Calu3 (cell line): ENCODE measurements at regions not wholly inside any gene's neighbourhood (a gene's known extent, or its start where the extent isn't known, plus 50 kb on each side); places are given as distances from the start of the nearest gene placed in this dataset.

Experiments used
- BruUV-seq: library from RNA; stranded (reverse); fragments of 400-500 nt; replicated peaks from 2 replicates; lab custom pipeline; 2021; lab: Mats Ljungman, UMichigan
- CTCF ChIA-PET: fragments of 300-600 bp; sonication (Branson Sonifier 250); formaldehyde crosslinking; loops from one replicate; lab custom pipeline; 2022; ENCODE audit warnings: antibody characterized with exemption; lab: Charles Lee
- DNase-seq: peaks from one replicate; pipeline ENCODE4 v3.0.0; 2022
- H3K27ac Mint-ChIP-seq: one replicate; pipeline ENCODE4 v1.8.0; 2022; ENCODE audit warnings: mixed read lengths; ENCODE audit not compliant: unreplicated experiment
- H3K27me3 Mint-ChIP-seq: one replicate; pipeline ENCODE4 v1.8.0; 2022; ENCODE audit warnings: mixed read lengths; ENCODE audit not compliant: unreplicated experiment
- H3K36me3 Mint-ChIP-seq: one replicate; pipeline ENCODE4 v1.8.0; 2022; ENCODE audit warnings: mild to moderate bottlenecking, moderate library complexity, mixed read lengths; ENCODE audit not compliant: insufficient read depth, unreplicated experiment
- H3K4me1 Mint-ChIP-seq: one replicate; pipeline ENCODE4 v1.8.0; 2022; ENCODE audit warnings: mild to moderate bottlenecking, low read depth, mixed read lengths; ENCODE audit not compliant: unreplicated experiment
- H3K4me3 Mint-ChIP-seq: one replicate; pipeline ENCODE4 v1.8.0; 2022; ENCODE audit warnings: mild to moderate bottlenecking, low read depth, moderate library complexity, mixed read lengths; ENCODE audit not compliant: unreplicated experiment
- H3K9me3 Mint-ChIP-seq: one replicate; pipeline ENCODE4 v1.8.0; 2022; ENCODE audit warnings: low read depth, mixed read lengths; ENCODE audit not compliant: unreplicated experiment
- CTCF ChIP-seq: fragments of 200-600 bp; IDR thresholded peaks from one replicate; pipeline ENCODE4 v1.8.0; 2022; ENCODE audit warnings: antibody characterized with exemption; ENCODE audit not compliant: unreplicated experiment
- intact Hi-C: fragments of 100-400 bp; cut with micrococcal nuclease; formaldehyde crosslinking; loops from one replicate; pipeline ENCODE4 v1.10.0; 2022; ENCODE audit not compliant: unreplicated experiment

DNA sequence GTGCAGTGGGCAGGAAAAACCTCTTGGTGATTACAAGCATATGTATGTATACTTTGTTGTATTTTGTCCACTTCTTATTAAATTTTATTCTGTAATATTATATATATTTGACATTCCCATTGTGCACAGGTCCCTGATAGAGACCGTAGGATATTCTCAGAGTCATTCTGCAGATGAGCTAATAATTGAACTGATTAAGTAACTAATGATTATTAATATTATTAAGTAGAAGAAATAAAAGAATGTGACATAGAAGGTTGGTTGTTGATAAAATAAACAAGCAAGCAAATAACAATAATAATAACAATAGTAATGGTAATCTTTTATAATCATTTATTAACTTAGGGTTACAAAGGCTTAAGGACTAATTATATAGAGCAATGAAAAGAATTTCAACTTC lies 780.6 kb upstream of the ZWINT start:
- DNase-seq: no peak
- TF ChIP-seq CTCF: no peak
- H3K27ac Mint-ChIP-seq: no peak overlapping the region
- H3K4me3 Mint-ChIP-seq: no peak overlapping the region
- no peaks in the 10 kb centered on the region for H3K4me1 Mint-ChIP-seq
- no peaks in the 10 kb centered on the region for H3K36me3 Mint-ChIP-seq
- intact Hi-C loops: no loop called here
- no peaks in the 10 kb centered on the region for H3K27me3 Mint-ChIP-seq
- H3K9me3 Mint-ChIP-seq: peaks cover 2% of the 10 kb centered on the region
- BruUV-seq: no TSS peak
- CTCF ChIA-PET: interaction anchor here (0.7 kb wide), 1 partner anchor 318 kb away, joined by 3 read pairs; no protein-coding TSS in a partner anchor

DNA sequence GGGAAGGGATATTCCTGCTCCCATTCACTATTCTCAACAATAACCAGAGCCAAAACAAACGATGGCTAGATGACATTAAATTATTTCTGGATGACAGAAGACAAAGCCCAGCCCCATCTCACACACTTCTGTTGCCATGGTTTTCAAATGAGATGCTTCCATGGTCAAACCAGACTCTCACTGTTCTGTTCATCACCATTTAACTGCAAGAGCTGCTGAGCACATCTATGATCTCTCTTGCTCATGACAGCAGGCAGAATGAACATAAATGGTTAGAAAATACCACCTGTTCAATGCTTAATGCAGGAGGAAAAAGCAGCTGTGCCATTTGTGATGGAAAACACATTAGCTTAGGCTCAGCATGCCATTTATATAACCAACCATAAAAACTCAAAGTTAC lies 758.6 kb upstream of the ZWINT start:
- Mint-ChIP-seq H3K9me3 (peaks cover 6% of the 10 kb centered on the region), H3K36me3 (no peaks in the 10 kb centered on the region), H3K4me3 (no peak overlapping the region), H3K27me3 (no peaks in the 10 kb centered on the region), H3K27ac (no peak overlapping the region), H3K4me1 (no peaks in the 10 kb centered on the region)
- BruUV-seq: no TSS peak
- CTCF ChIA-PET: no interaction called here
- intact Hi-C loops: no loop called here
- no peak for TF ChIP-seq CTCF
- DNase-seq: no peak

- BruUV-seq: no TSS peak
Observed at GRCh38 chr10:57113545-57113944, 752.5 kb upstream of the ZWINT start.

DNA sequence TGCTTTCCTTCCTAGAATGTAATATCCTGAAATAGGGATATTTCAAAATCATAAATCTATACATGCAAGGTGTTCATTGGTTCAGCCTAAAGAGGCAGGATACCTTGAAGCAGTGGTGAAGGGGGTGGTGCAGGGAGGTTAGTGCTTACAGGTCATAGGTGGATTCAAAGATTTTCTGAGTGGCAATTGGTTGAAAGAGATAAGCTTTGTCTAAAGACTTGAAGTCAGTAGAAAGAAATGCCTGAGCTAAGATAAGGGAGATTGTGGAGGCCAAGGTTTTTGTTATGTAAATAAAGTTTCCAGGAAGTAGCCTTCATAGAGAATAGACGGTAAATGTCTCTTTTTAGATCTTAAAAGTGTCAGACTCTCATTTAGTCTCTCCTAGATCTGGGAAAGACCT lies 741.2 kb upstream of the ZWINT start:
- Mint-ChIP-seq H3K9me3 (peaks cover 2% of the 10 kb centered on the region), H3K27me3 (no peaks in the 10 kb centered on the region), H3K36me3 (no peaks in the 10 kb centered on the region), H3K4me1 (peaks cover 8% of the 10 kb centered on the region), H3K27ac (no peak overlapping the region), H3K4me3 (no peak overlapping the region)
- no TSS peak for BruUV-seq
- intact Hi-C loops: no loop called here
- TF ChIP-seq CTCF: no peak
- CTCF ChIA-PET: no interaction called here
- DNase-seq: no peak

More at GRCh38 chr10:57113545-57113944, 752.5 kb upstream of the ZWINT start:
- CTCF ChIA-PET: interaction anchor here (0.6 kb wide), 1 partner anchor 581 kb away, joined by 3 read pairs; no protein-coding TSS in a partner anchor
- H3K4me1 Mint-ChIP-seq: no peaks in the 10 kb centered on the region
- TF ChIP-seq CTCF: no peak
- DNase-seq: no peak
- intact Hi-C loops: no loop called here
- H3K4me3 Mint-ChIP-seq: no peak overlapping the region
- no peaks in the 10 kb centered on the region for H3K36me3 Mint-ChIP-seq
- H3K27ac Mint-ChIP-seq: no peak overlapping the region
- H3K27me3 Mint-ChIP-seq: no peaks in the 10 kb centered on the region
- H3K9me3 Mint-ChIP-seq: peaks cover 7% of the 10 kb centered on the region
